Endothelial cell of umbilical vein (primary cell): ENCODE measurements at regions not wholly inside any gene's neighbourhood (a gene's known extent, or its start where the extent isn't known, plus 50 kb on each side); places are given as distances from the start of the nearest gene placed in this dataset.

Source experiments
- BruUV-seq: library from RNA; stranded (reverse); fragments of 400-500 nt; replicated peaks from 2 replicates; lab custom pipeline; 2021; lab: Mats Ljungman, UMichigan
- CTCF ChIA-PET: fragments of 300-600, 350-600 bp; sonication (Branson Sonifier 250); formaldehyde crosslinking; loops from one replicate; lab custom pipeline; 2021; ENCODE audit warnings: antibody characterized with exemption, inconsistent platforms; lab: Charles Lee
- POLR2A ChIA-PET: fragments of 300-600, 350-600 bp; sonication (Branson Sonifier 250); formaldehyde crosslinking; loops from one replicate; lab custom pipeline; 2021; ENCODE audit warnings: antibody characterized with exemption, inconsistent platforms; lab: Charles Lee
- DNase-seq: peaks from one replicate; pipeline ENCODE4 v3.0.0-alpha.2; 2011; ENCODE audit warnings: low read depth, low spot score
- FAIRE-seq: peaks from 2 replicates; lab custom pipeline; 2011; peaks lifted over from hg19 to GRCh38; lab: Jason Lieb, UNC
- H2AFZ ChIP-seq: 2 replicates; pipeline ENCODE4 v1.6.0; 2012; ENCODE audit warnings: low read depth, low read length, control low read depth, inconsistent platforms
- H3K27ac ChIP-seq: 2 replicates; pipeline ENCODE4 v1.5.1; 2011; ENCODE audit warnings: low read depth, mild to moderate bottlenecking, control low read depth, low read length, moderate library complexity; ENCODE audit not compliant: insufficient read depth
- H3K27me3 ChIP-seq, 2 experiments: 2 replicates each; pipeline versions ENCODE4 v1.6.0 to v1.6.1; 2011; ENCODE audit warnings: low read length in 2 of 2, mixed read lengths in 1 of 2; ENCODE audit not compliant: control insufficient read depth in 2 of 2, insufficient read depth in 2 of 2
- H3K36me3 ChIP-seq, 2 experiments: 2 replicates in 1 of 2; 3 replicates in 1 of 2; pipeline ENCODE4 v1.5.1; 2011; ENCODE audit warnings: low read length in 2 of 2, mild to moderate bottlenecking in 1 of 2, moderate library complexity in 1 of 2; ENCODE audit not compliant: control insufficient read depth in 2 of 2, insufficient read depth in 2 of 2; ENCODE audit errors: extremely low read depth in 1 of 2
- H3K4me1 ChIP-seq: 3 replicates; pipeline ENCODE4 v1.5.1; 2011; ENCODE audit warnings: mild to moderate bottlenecking, low read length; ENCODE audit not compliant: control insufficient read depth, insufficient read depth; ENCODE audit errors: extremely low read depth
- H3K4me2 ChIP-seq: 2 replicates; pipeline ENCODE4 v1.6.1; 2011; ENCODE audit warnings: low read length, control low read depth, mixed read lengths; ENCODE audit not compliant: insufficient read depth
- H3K4me3 ChIP-seq, 3 experiments: fragments of 200-600 bp in 1 of 3; sonication (generic), shearing (Covaris generic) in 1 of 3; replicated peaks in 1 of 3; 2 replicates each; pipeline ENCODE4 v1.5.1; 2011 to 2016; ENCODE audit warnings: control low read depth in 3 of 3, low read length in 3 of 3, mild to moderate bottlenecking in 2 of 3, inconsistent platforms in 1 of 3, low read depth in 1 of 3, moderate library complexity in 1 of 3; ENCODE audit not compliant: insufficient read depth in 1 of 3
- H3K79me2 ChIP-seq: 2 replicates; pipeline ENCODE4 v1.6.0; 2012; ENCODE audit warnings: low read length, inconsistent platforms; ENCODE audit not compliant: control insufficient read depth, insufficient read depth
- H3K9ac ChIP-seq: replicated peaks from 2 replicates; pipeline ENCODE3; 2011; ENCODE audit warnings: low read length, control low read depth; ENCODE audit not compliant: insufficient read depth; ENCODE audit errors: extremely low read depth
- H3K9me1 ChIP-seq: replicated peaks from 3 replicates; pipeline ENCODE4 v1.6.0; 2011; ENCODE audit warnings: mild to moderate bottlenecking, low read length; ENCODE audit not compliant: control insufficient read depth, insufficient read depth; ENCODE audit errors: extremely low read depth
- H3K9me3 ChIP-seq: replicated peaks from 2 replicates; pipeline ENCODE4 v1.5.1; 2012; ENCODE audit warnings: low read length, inconsistent platforms; ENCODE audit not compliant: control insufficient read depth, insufficient read depth
- H4K20me1 ChIP-seq: replicated peaks from 2 replicates; pipeline ENCODE3; 2011; ENCODE audit warnings: mild to moderate bottlenecking, low read length; ENCODE audit not compliant: control insufficient read depth, insufficient read depth; ENCODE audit errors: extremely low read depth
- FOS ChIP-seq: IDR thresholded peaks from 2 replicates; pipeline ENCODE4 v1.6.1; 2011; ENCODE audit warnings: mild to moderate bottlenecking, low read length, moderate library complexity, borderline replicate concordance; ENCODE audit not compliant: insufficient read depth
- MYC ChIP-seq: IDR thresholded peaks from one replicate; pipeline ENCODE4 v1.6.1; 2011; ENCODE audit warnings: mild to moderate bottlenecking, low read depth, low read length
- POLR2AphosphoS5 ChIP-seq: IDR thresholded peaks from 2 replicates; pipeline ENCODE4 v1.6.1; 2012; ENCODE audit warnings: low read depth, mild to moderate bottlenecking, control low read depth, low read length, moderate library complexity; ENCODE audit not compliant: insufficient read depth
- dilution Hi-C: fragments of 300-500 bp; cut with MboI; formaldehyde crosslinking; loops from one replicate; pipeline ENCODE4 v1.15.0; 2019; ENCODE audit warnings: low sequenced_read_pairs; ENCODE audit not compliant: extremely low pct_ligation_motif_present
- intact Hi-C: fragments of 100-400 bp; cut with micrococcal nuclease; formaldehyde crosslinking; loops from one replicate; pipeline ENCODE4 v1.10.0; 2022
- TF ChIP-seq, protein P1 (sequence below), 2 donors: IDR thresholded peaks; 1 replicate in 1 of 2; 2 replicates in 1 of 2; pipeline ENCODE4 v1.5.1; 2011; ENCODE audit warnings: low read length in 2 of 2, mild to moderate bottlenecking in 2 of 2, moderate library complexity in 2 of 2, control low read depth in 1 of 2, inconsistent platforms in 1 of 2, low read depth in 1 of 2; ENCODE audit not compliant: insufficient read depth in 1 of 2; ENCODE audit errors: extremely low read depth in 1 of 2
- TF ChIP-seq, protein P2 (sequence below): IDR thresholded peaks from 2 replicates; pipeline ENCODE4 v1.6.1; 2011; ENCODE audit not compliant: insufficient read depth, insufficient read length

DNA sequence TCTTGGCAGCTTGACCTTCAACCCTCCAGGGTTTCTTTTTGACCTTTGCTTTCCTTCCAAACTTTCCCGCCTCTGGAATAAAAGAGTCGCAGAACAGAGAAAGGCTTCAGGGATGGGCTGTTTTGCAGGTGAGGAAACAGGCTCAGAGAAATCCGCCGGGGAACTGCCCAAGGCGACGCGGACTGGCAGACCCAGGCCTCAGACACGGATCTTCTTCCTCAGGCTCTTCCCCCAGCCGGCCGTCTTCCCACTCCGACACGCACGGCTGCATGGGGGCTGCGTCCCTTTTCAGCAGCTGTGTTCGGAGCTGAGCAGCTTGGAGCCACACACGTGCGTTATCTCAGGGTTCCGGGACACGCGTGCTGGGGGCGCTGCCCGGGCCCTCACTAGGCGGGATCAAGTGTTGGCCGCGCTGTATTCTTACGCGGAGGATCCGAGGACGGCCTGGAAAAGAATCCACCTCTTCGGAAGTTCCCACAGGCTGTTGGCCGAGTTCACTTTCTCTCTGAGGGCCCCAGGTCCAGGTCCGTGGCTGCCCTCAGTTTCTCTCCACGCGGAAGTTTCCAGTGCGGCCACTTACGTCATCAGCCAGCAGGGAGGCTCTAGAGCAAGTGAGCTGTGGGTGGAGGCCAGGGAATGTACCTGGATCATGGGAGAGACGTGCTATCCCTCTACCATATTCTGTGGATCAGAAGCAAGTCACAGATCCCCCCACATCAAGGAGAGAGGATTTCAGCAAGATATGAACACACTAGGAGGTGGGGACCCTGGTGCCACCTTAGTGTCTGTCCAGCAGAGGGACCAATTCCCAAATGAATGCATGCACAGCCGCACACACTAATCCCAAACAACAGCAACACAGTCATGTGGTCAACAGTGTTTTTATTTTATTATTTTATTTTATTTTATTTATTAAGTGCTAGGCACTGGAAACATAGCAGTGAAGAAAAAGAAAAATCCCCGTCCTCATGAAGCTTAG is 100.4 kb downstream of the ING1 start:
- intact Hi-C loops (no loop called here), dilution Hi-C loops (no loop called here)
- TF ChIP-seq, protein P1, sequence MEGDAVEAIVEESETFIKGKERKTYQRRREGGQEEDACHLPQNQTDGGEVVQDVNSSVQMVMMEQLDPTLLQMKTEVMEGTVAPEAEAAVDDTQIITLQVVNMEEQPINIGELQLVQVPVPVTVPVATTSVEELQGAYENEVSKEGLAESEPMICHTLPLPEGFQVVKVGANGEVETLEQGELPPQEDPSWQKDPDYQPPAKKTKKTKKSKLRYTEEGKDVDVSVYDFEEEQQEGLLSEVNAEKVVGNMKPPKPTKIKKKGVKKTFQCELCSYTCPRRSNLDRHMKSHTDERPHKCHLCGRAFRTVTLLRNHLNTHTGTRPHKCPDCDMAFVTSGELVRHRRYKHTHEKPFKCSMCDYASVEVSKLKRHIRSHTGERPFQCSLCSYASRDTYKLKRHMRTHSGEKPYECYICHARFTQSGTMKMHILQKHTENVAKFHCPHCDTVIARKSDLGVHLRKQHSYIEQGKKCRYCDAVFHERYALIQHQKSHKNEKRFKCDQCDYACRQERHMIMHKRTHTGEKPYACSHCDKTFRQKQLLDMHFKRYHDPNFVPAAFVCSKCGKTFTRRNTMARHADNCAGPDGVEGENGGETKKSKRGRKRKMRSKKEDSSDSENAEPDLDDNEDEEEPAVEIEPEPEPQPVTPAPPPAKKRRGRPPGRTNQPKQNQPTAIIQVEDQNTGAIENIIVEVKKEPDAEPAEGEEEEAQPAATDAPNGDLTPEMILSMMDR (IDR thresholded peaks at IDR 0.05; ENCODE audit: extremely low read depth in 1 of 2, insufficient read depth in 1 of 2, low read depth in 1 of 2, low read length in 2 of 2) = no peak
- TF ChIP-seq FOS = no peak
- TF ChIP-seq, protein P2, sequence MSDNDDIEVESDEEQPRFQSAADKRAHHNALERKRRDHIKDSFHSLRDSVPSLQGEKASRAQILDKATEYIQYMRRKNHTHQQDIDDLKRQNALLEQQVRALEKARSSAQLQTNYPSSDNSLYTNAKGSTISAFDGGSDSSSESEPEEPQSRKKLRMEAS = no peak
- TF ChIP-seq POLR2AphosphoS5 = no peak
- TF ChIP-seq MYC = no peak
- Histone ChIP-seq H3K27me3 (peaks cover 18 to 34% of the 10 kb centered on the region in 2 experiments), H3K9me3 (no peaks in the 10 kb centered on the region), H4K20me1 (no peaks in the 10 kb centered on the region), H3K9me1 (no peaks in the 10 kb centered on the region), H3K4me3 (no peak overlapping the region), H3K36me3 (no peaks in the 10 kb centered on the region), H3K4me1 (no peaks in the 10 kb centered on the region), H3K27ac (no peak overlapping the region), H3K9ac (no peak overlapping the region), H3K79me2 (no peaks in the 10 kb centered on the region), H3K4me2 (no peak overlapping the region), H2AFZ (no peak overlapping the region)
- FAIRE-seq (no peak), DNase-seq (no peak)
- POLR2A ChIA-PET = no interaction called here
- CTCF ChIA-PET = no interaction called here
- no TSS peak for BruUV-seq
